DOHH2 (cell line): ENCODE measurements at regions not wholly inside any gene's neighbourhood (a gene's known extent, or its start where the extent isn't known, plus 50 kb on each side); places are given as distances from the start of the nearest gene placed in this dataset.

Experiments used
- H3F3A ChIP-seq: fragments of 200-600 bp; sonication (generic), shearing (Covaris generic); 2 replicates; pipeline ENCODE4 v1.6.0; 2016; ENCODE audit warnings: antibody characterized with exemption, mild to moderate bottlenecking; ENCODE audit not compliant: control insufficient read depth, insufficient read depth
- H3K27ac ChIP-seq: fragments of 200-600 bp; sonication (generic); 2 replicates; pipeline ENCODE4 v1.5.1; 2014; ENCODE audit warnings: low read depth, mild to moderate bottlenecking, low read length, moderate library complexity
- H3K27me3 ChIP-seq: fragments of 200-600 bp; sonication (generic); 2 replicates; pipeline ENCODE4 v1.6.1; 2014; ENCODE audit warnings: mild to moderate bottlenecking, low read length, mixed read lengths; ENCODE audit not compliant: control insufficient read depth
- H3K36me3 ChIP-seq: fragments of 200-600 bp; sonication (generic); 2 replicates; pipeline ENCODE4 v1.6.1; 2014; ENCODE audit warnings: mild to moderate bottlenecking, low read length, moderate library complexity, mixed read lengths; ENCODE audit not compliant: control insufficient read depth
- H3K4me1 ChIP-seq: fragments of 200-600 bp; sonication (generic); 2 replicates; pipeline ENCODE4 v1.6.1; 2014; ENCODE audit warnings: mild to moderate bottlenecking, low read length, mixed read lengths; ENCODE audit not compliant: control insufficient read depth
- H3K4me2 ChIP-seq: fragments of 200-600 bp; sonication (generic); 2 replicates; pipeline ENCODE4 v1.6.0; 2014; ENCODE audit warnings: mild to moderate bottlenecking, low read length, moderate library complexity
- H3K4me3 ChIP-seq: fragments of 200-600 bp; sonication (generic); 2 replicates; pipeline ENCODE4 v1.5.1; 2014; ENCODE audit warnings: mild to moderate bottlenecking, low read length, mixed read lengths
- H3K79me2 ChIP-seq: fragments of 200-600 bp; sonication (generic); 2 replicates; pipeline ENCODE4 v1.6.1; 2014; ENCODE audit warnings: mild to moderate bottlenecking, low read length, mixed read lengths; ENCODE audit not compliant: control insufficient read depth
- H3K9me2 ChIP-seq: fragments of 200-600 bp; sonication (generic); replicated peaks from 2 replicates; pipeline ENCODE4 v1.6.1; 2014; ENCODE audit warnings: mild to moderate bottlenecking, low read length, mixed read lengths; ENCODE audit not compliant: control insufficient read depth
- H3K9me3 ChIP-seq: fragments of 200-600 bp; sonication (generic); 2 replicates; pipeline ENCODE4 v1.6.1; 2014; ENCODE audit warnings: antibody characterized with exemption, low read length, mixed read lengths; ENCODE audit not compliant: control insufficient read depth, insufficient read depth
- H4K20me1 ChIP-seq: fragments of 200-600 bp; sonication (generic); 2 replicates; pipeline ENCODE4 v1.6.0; 2014; ENCODE audit warnings: low read depth, mild to moderate bottlenecking, antibody characterized with exemption, low read length, moderate library complexity; ENCODE audit not compliant: control insufficient read depth, insufficient read depth
- CTCF ChIP-seq: fragments of 200-600 bp; sonication (generic); IDR thresholded peaks from one replicate; pipeline ENCODE4 v1.5.1; 2014; ENCODE audit warnings: antibody characterized with exemption, mild to moderate bottlenecking, low read depth, low read length; ENCODE audit not compliant: poor library complexity, severe bottlenecking
- EZH2phosphoT487 ChIP-seq: fragments of 200-600 bp; sonication (generic); IDR thresholded peaks from 2 replicates; pipeline ENCODE4 v1.6.1; 2017; ENCODE audit warnings: borderline replicate concordance, mild to moderate bottlenecking, antibody characterized with exemption, low read length, moderate library complexity, mixed read lengths

GRCh38 chr6:146949425-146949824, 254.8 kb upstream of the STXBP5 start:
- Histone ChIP-seq H3K9me2 (no peaks in the 10 kb centered on the region), H3F3A (no peaks in the 10 kb centered on the region), H3K4me2 (no peak overlapping the region), H3K79me2 (no peaks in the 10 kb centered on the region), H3K27ac (no peak overlapping the region), H4K20me1 (no peaks in the 10 kb centered on the region), H3K27me3 (no peaks in the 10 kb centered on the region), H3K36me3 (no peaks in the 10 kb centered on the region), H3K9me3 (no peaks in the 10 kb centered on the region), H3K4me3 (no peak overlapping the region), H3K4me1 (no peaks in the 10 kb centered on the region)
- TF ChIP-seq EZH2phosphoT487, result no peak
- TF ChIP-seq CTCF, result no peak

GRCh38 chr6:146950351-146950835, 253.8 kb upstream of the STXBP5 start:
- no peaks in the 10 kb centered on the region for H4K20me1 ChIP-seq
- no peaks in the 10 kb centered on the region for H3F3A ChIP-seq
- H3K79me2 ChIP-seq, result no peaks in the 10 kb centered on the region
- no peaks in the 10 kb centered on the region for H3K36me3 ChIP-seq
- H3K27ac ChIP-seq, result no peak overlapping the region
- no peaks in the 10 kb centered on the region for H3K9me2 ChIP-seq
- H3K27me3 ChIP-seq, result no peaks in the 10 kb centered on the region
- no peak overlapping the region for H3K4me2 ChIP-seq
- no peak for TF ChIP-seq CTCF
- no peak for TF ChIP-seq EZH2phosphoT487
- H3K4me3 ChIP-seq, result no peak overlapping the region
- no peaks in the 10 kb centered on the region for H3K4me1 ChIP-seq
- no peaks in the 10 kb centered on the region for H3K9me3 ChIP-seq

- H3K27me3 ChIP-seq, result no peaks in the 10 kb centered on the region
- H3K79me2 ChIP-seq, result no peaks in the 10 kb centered on the region
- no peak overlapping the region for H3K4me2 ChIP-seq
- no peaks in the 10 kb centered on the region for H3K9me3 ChIP-seq
- no peaks in the 10 kb centered on the region for H3K9me2 ChIP-seq
- no peaks in the 10 kb centered on the region for H3K4me1 ChIP-seq
- H3K36me3 ChIP-seq, result no peaks in the 10 kb centered on the region
- no peaks in the 10 kb centered on the region for H3F3A ChIP-seq
- H4K20me1 ChIP-seq, result no peaks in the 10 kb centered on the region
- H3K27ac ChIP-seq, result no peak overlapping the region
- no peak for TF ChIP-seq CTCF
- TF ChIP-seq EZH2phosphoT487, result no peak
- H3K4me3 ChIP-seq, result no peak overlapping the region
Measured at GRCh38 chr6:146955570-146955969, 248.6 kb upstream of the STXBP5 start.
